GM12878 (cell line): ENCODE measurements at regions not wholly inside any gene's neighbourhood (a gene's known extent, or its start where the extent isn't known, plus 50 kb on each side); places are given as distances from the start of the nearest gene placed in this dataset.

Source experiments
- ATAC-seq: fragments of 200-7000 bp; cut with Tn5 transposase; 3 replicates; pipeline ENCODE4 v1.9.1; 2020; ENCODE audit warnings: mild to moderate bottlenecking, moderate library complexity
- BruUV-seq: library from RNA; stranded (reverse); fragments of 400-500 nt; replicated peaks from 2 replicates; lab custom pipeline; 2021; lab: Mats Ljungman, UMichigan
- CTCF ChIA-PET: fragments of 300-600 bp; sonication (Branson Sonifier 250); formaldehyde crosslinking; extraction: SDS; loops from one replicate; lab custom pipeline; 2021; ENCODE audit warnings: inconsistent platforms; lab: Yijun Ruan, JAX
- POLR2A ChIA-PET: fragments of 350-600 bp; formaldehyde crosslinking; extraction: SDS; loops from one replicate; lab custom pipeline; 2021; ENCODE audit warnings: inconsistent platforms; lab: Charles Lee
- RAD21 ChIA-PET: fragments of 300-600 bp; sonication (Branson Sonifier 250); formaldehyde crosslinking; loops from one replicate; lab custom pipeline; 2023; ENCODE audit warnings: antibody characterized with exemption; ENCODE audit not compliant: unreplicated experiment; lab: Charles Lee
- SMC1A ChIA-PET: fragments of 300-600 bp; sonication (Branson Sonifier 250); formaldehyde crosslinking; loops from one replicate; lab custom pipeline; 2023; ENCODE audit not compliant: unreplicated experiment, uncharacterized antibody; lab: Charles Lee
- DNase-seq: peaks from one replicate; pipeline ENCODE4 v3.0.0-alpha.2; 2011; ENCODE audit warnings: low read depth, low spot score
- FAIRE-seq: peaks from 3 replicates; lab custom pipeline; 2011; peaks lifted over from hg19 to GRCh38; lab: Jason Lieb, UNC
- H2AFZ ChIP-seq: 2 replicates; pipeline ENCODE4 v1.6.0; 2011; ENCODE audit warnings: low read depth, low read length, control low read depth; ENCODE audit not compliant: control insufficient read depth
- H3K27ac ChIP-seq: 2 replicates; pipeline ENCODE4 v1.5.1; 2011; ENCODE audit warnings: control low read depth; ENCODE audit not compliant: control insufficient read depth, insufficient read depth
- H3K27me3 ChIP-seq, 2 experiments: replicated peaks in 1 of 2; 2 replicates each; pipeline versions ENCODE4 v1.6.0 to v1.6.1; 2011; ENCODE audit warnings: low read length in 1 of 2; ENCODE audit not compliant: control insufficient read depth in 2 of 2, insufficient read depth in 2 of 2
- H3K36me3 ChIP-seq, 2 experiments: 2 replicates each; pipeline ENCODE4 v1.5.1; 2011; ENCODE audit warnings: low read length in 1 of 2; ENCODE audit not compliant: control insufficient read depth in 2 of 2, insufficient read depth in 2 of 2
- H3K4me1 ChIP-seq: 2 replicates; pipeline ENCODE4 v1.6.1; 2011; ENCODE audit warnings: mild to moderate bottlenecking, low read length, moderate library complexity, mixed read lengths; ENCODE audit not compliant: control insufficient read depth, insufficient read depth
- H3K4me2 ChIP-seq: 2 replicates; pipeline ENCODE4 v1.6.0; 2011; ENCODE audit warnings: control low read depth; ENCODE audit not compliant: control insufficient read depth, insufficient read depth
- H3K4me3 ChIP-seq: fragments of 200-600 bp; sonication (generic); 2 replicates; pipeline ENCODE4 v1.5.1; 2016
- H3K79me2 ChIP-seq: 2 replicates; pipeline ENCODE4 v1.6.0; 2011; ENCODE audit warnings: low read length; ENCODE audit not compliant: control insufficient read depth, insufficient read depth
- H3K9ac ChIP-seq: 2 replicates; pipeline ENCODE4 v1.8.0; 2011; ENCODE audit warnings: low read length, control low read depth, mixed read lengths; ENCODE audit not compliant: control insufficient read depth, insufficient read depth
- H3K9me3 ChIP-seq: replicated peaks from 3 replicates; pipeline ENCODE4 v1.5.1; 2011; ENCODE audit warnings: mild to moderate bottlenecking, low read length; ENCODE audit not compliant: control insufficient read depth, insufficient read depth
- H4K20me1 ChIP-seq: 2 replicates; pipeline ENCODE4 v1.6.0; 2011; ENCODE audit not compliant: control insufficient read depth, insufficient read depth
- ASH2L ChIP-seq: fragments of 300-600, 200-600 bp; sonication (generic); IDR thresholded peaks from 2 replicates; pipeline ENCODE4 v1.6.1; 2017; ENCODE audit warnings: low read depth, mild to moderate bottlenecking, borderline replicate concordance
- BCL11A ChIP-seq: IDR thresholded peaks from 2 replicates; pipeline ENCODE4 v1.6.1; 2011; ENCODE audit warnings: low read depth, low read length
- CREB1 ChIP-seq: IDR thresholded peaks from 2 replicates; pipeline ENCODE4 v1.6.1; 2012; ENCODE audit warnings: low read depth, mild to moderate bottlenecking, inconsistent platforms
- ELK1 ChIP-seq: IDR thresholded peaks from 2 replicates; pipeline ENCODE4 v1.6.1; 2012; ENCODE audit warnings: low read depth, low read length, improper control_type of control experiment
- ETV6 ChIP-seq, 2 experiments: fragments of 450-650 bp in 1 of 2; IDR thresholded peaks in 1 of 2; conservative IDR thresholded peaks in 1 of 2; 2 replicates each; pipeline ENCODE4 v1.6.1; 2014; ENCODE audit warnings: antibody characterized with exemption in 1 of 2, borderline replicate concordance in 1 of 2, low read depth in 1 of 2, mild to moderate bottlenecking in 1 of 2, moderate library complexity in 1 of 2
- IRF5 ChIP-seq: fragments of 450-650 bp; IDR thresholded peaks from 2 replicates; pipeline ENCODE4 v1.6.1; 2017; ENCODE audit warnings: borderline replicate concordance
- KLF5 ChIP-seq: fragments of 450-650 bp; IDR thresholded peaks from 2 replicates; pipeline ENCODE4 v1.6.1; 2014; ENCODE audit warnings: mild to moderate bottlenecking; ENCODE audit not compliant: partially characterized antibody
- LARP7 ChIP-seq: fragments of 450-650 bp; IDR thresholded peaks from 2 replicates; pipeline ENCODE4 v1.6.1; 2017; ENCODE audit warnings: mild to moderate bottlenecking
- NR2F1 ChIP-seq: fragments of 450-650 bp; conservative IDR thresholded peaks from 2 replicates; pipeline ENCODE4 v1.6.1; 2017; ENCODE audit warnings: mild to moderate bottlenecking
- SMAD1 ChIP-seq: fragments of 450-650 bp; IDR thresholded peaks from 2 replicates; pipeline ENCODE4 v1.6.1; 2018; ENCODE audit warnings: mild to moderate bottlenecking, low read depth; ENCODE audit not compliant: partially characterized antibody
- SP1 ChIP-seq: IDR thresholded peaks from one replicate; pipeline ENCODE4 v1.6.1; 2011; ENCODE audit warnings: low read depth, low read length
- TCF12 ChIP-seq: IDR thresholded peaks from 2 replicates; pipeline ENCODE4 v1.6.1; 2011; ENCODE audit warnings: low read depth, mild to moderate bottlenecking, low read length
- TCF3 ChIP-seq: IDR thresholded peaks from 2 replicates; pipeline ENCODE4 v1.6.1; 2012; ENCODE audit warnings: low read depth, mild to moderate bottlenecking, low read length, borderline replicate concordance; ENCODE audit not compliant: insufficient read depth
- USF2 ChIP-seq: IDR thresholded peaks from 2 replicates; pipeline ENCODE4 v1.6.1; 2011; ENCODE audit warnings: low read depth, low read length, improper control_type of control experiment, borderline replicate concordance
- YBX1 ChIP-seq: fragments of 450-650 bp; IDR thresholded peaks from 2 replicates; pipeline ENCODE4 v1.6.1; 2016; ENCODE audit warnings: antibody characterized with exemption
- ZBED1 ChIP-seq: IDR thresholded peaks from 2 replicates; pipeline ENCODE4 v1.6.1; 2016; ENCODE audit warnings: borderline replicate concordance
- ZBTB11 ChIP-seq: fragments of 450-650 bp; formaldehyde crosslinking; IDR thresholded peaks from 2 replicates; pipeline ENCODE4 v1.5.0; 2022; ENCODE audit warnings: mild to moderate bottlenecking, missing genetic modification characterization
- ZNF217 ChIP-seq: fragments of 450-650 bp; IDR thresholded peaks from 2 replicates; pipeline ENCODE4 v1.6.1; 2017; ENCODE audit warnings: antibody characterized with exemption, mild to moderate bottlenecking
- ZNF24 ChIP-seq: fragments of 450-650 bp; IDR thresholded peaks from 2 replicates; pipeline ENCODE4 v1.6.1; 2017; ENCODE audit warnings: antibody characterized with exemption, mild to moderate bottlenecking
- in situ Hi-C: fragments of 300-500 bp; cut with MboI; formaldehyde crosslinking; loops from 9 replicates; pipeline ENCODE4 v1.14.3; 2018; ENCODE audit warnings: mixed read lengths
- intact Hi-C: fragments of 100-400 bp; cut with micrococcal nuclease; formaldehyde crosslinking; loops from one replicate; pipeline ENCODE4 v1.14.2; 2022; ENCODE audit not compliant: unreplicated experiment

- ATAC-seq (no peak), FAIRE-seq (no peak), DNase-seq (no peak)
- no peak overlapping the region for H3K4me3 ChIP-seq
- in situ Hi-C loops (no loop called here), intact Hi-C loops (no loop called here)
- RAD21 ChIA-PET: no interaction called here
- TF ChIP-seq ETV6 (conservative IDR thresholded peaks at IDR 0.05 in 1 of 2, IDR thresholded peaks at IDR 0.05 in 1 of 2; ENCODE audit: borderline replicate concordance in 1 of 2, low read depth in 1 of 2) (no peak), YBX1 (no peak), ZBTB11 (CRISPR knock-in tag) (no peak), LARP7 (no peak), ZNF217 (no peak), BCL11A (no peak), ZNF24 (no peak), KLF5 (no peak), ELK1 (no peak), ZBED1 (no peak), NR2F1 (no peak), USF2 (no peak), SP1 (no peak), TCF12 (no peak), CREB1 (no peak), SMAD1 (no peak), IRF5 (no peak), ASH2L (no peak), TCF3 (no peak)
- no TSS peak for BruUV-seq
- CTCF ChIA-PET: no interaction called here
- no peak overlapping the region for H3K4me2 ChIP-seq
- H2AFZ ChIP-seq: no peak overlapping the region
- SMC1A ChIA-PET: no interaction called here
- no peaks in the 10 kb centered on the region for H4K20me1 ChIP-seq
- H3K36me3 ChIP-seq: no peaks in the 10 kb centered on the region
- no peaks in the 10 kb centered on the region for H3K4me1 ChIP-seq
- H3K79me2 ChIP-seq: no peaks in the 10 kb centered on the region
- no peaks in the 10 kb centered on the region for H3K9me3 ChIP-seq
- no peak overlapping the region for H3K27ac ChIP-seq
- POLR2A ChIA-PET: no interaction called here
- H3K27me3 ChIP-seq: no peaks in the 10 kb centered on the region
- H3K9ac ChIP-seq: no peak overlapping the region
Measured at GRCh38 chr21:27722095-27722494, 755.2 kb upstream of the ADAMTS5 start.
